ENCODE measurements at regions not wholly inside any gene's neighbourhood (a gene's known extent, or its start where the extent isn't known, plus 50 kb on each side); places are given as distances from the start of the nearest gene placed in this dataset.

DNA sequence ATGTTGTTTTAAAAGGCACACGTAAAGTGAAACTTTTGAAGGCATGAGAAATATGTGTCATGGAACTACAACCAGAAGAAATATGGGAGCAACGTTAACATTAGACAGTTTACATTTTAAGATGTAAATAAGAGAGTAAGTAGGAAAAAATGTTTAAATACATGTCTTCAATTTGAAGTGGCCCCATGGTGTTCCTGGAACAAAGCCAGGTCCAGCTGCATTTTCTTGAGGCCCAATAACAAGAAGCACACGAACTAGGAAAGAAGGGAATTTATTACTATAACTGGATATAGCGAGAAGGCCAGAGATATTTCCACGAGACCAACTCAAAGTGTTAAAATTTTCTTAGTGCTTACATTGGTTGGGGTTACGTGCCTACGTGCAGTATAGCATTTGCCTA is 458.1 kb downstream of the KCTD8 start:
- WGBS, 2 experiments (ENCODE audit: insufficient coverage in 1 of 2, insufficient read length in 1 of 2): 92 to 93% methylated on average over 6 to 7 of the region's 7 CpGs
- Histone ChIP-seq H3K36me3 (ENCODE audit: control insufficient read depth, insufficient read depth, low read length) (no peaks in the 10 kb centered on the region), H3K4me3 (ENCODE audit: low read length) (no peak overlapping the region), H3K27me3 (ENCODE audit: control insufficient read depth, insufficient read depth, low read length, poor library complexity, severe bottlenecking) (no peaks in the 10 kb centered on the region), H3K4me1 (ENCODE audit: control insufficient read depth, insufficient read depth, low read length) (no peaks in the 10 kb centered on the region), H3K27ac (ENCODE audit: low read depth, low read length) (no peak overlapping the region), H3K9me3 (ENCODE audit: control insufficient read depth, low read length) (no peaks in the 10 kb centered on the region), H3K9ac (ENCODE audit: extremely low read depth, low read length, poor library complexity, severe bottlenecking) (no peak overlapping the region)
- no peak for DNase-seq
- TF ChIP-seq, protein P1, sequence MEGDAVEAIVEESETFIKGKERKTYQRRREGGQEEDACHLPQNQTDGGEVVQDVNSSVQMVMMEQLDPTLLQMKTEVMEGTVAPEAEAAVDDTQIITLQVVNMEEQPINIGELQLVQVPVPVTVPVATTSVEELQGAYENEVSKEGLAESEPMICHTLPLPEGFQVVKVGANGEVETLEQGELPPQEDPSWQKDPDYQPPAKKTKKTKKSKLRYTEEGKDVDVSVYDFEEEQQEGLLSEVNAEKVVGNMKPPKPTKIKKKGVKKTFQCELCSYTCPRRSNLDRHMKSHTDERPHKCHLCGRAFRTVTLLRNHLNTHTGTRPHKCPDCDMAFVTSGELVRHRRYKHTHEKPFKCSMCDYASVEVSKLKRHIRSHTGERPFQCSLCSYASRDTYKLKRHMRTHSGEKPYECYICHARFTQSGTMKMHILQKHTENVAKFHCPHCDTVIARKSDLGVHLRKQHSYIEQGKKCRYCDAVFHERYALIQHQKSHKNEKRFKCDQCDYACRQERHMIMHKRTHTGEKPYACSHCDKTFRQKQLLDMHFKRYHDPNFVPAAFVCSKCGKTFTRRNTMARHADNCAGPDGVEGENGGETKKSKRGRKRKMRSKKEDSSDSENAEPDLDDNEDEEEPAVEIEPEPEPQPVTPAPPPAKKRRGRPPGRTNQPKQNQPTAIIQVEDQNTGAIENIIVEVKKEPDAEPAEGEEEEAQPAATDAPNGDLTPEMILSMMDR (conservative IDR thresholded peaks at IDR 0.05): no peak
- Mint-ChIP-seq H3K9me3 (no peaks in the 10 kb centered on the region), H3K27ac (no peak overlapping the region), H3K27me3 (ENCODE audit: insufficient read depth) (no peaks in the 10 kb centered on the region), H3K4me1 (peaks cover 6% of the 10 kb centered on the region), H3K36me3 (ENCODE audit: low read depth) (no peaks in the 10 kb centered on the region), H3K4me3 (no peak overlapping the region)

DNA sequence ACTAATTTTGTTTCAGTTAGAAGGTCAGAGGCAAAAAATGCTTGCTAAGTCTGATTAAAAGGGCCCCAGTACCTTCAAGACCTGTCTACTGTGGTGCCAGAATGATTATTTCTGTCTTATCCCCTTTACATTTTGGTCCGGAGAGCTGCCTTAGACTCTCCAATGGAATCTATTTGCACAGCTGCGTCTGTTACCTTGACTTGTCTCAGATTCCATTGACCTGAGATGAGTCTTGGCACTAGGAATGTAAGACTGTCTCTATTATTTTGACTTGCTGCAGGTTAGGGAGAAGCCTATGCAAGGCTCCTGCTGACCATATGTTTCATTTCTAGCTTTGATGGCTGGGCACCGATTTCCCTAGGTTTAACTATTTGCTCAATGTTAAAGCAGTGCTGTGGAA is 457.6 kb downstream of the KCTD8 start:
- no peak overlapping the region for H3K27ac ChIP-seq (ENCODE audit: low read depth, low read length)
- Mint-ChIP-seq H3K27ac (no peak overlapping the region), H3K36me3 (ENCODE audit: low read depth) (no peaks in the 10 kb centered on the region), H3K4me1 (peaks cover 6% of the 10 kb centered on the region), H3K4me3 (no peak overlapping the region), H3K9me3 (no peaks in the 10 kb centered on the region), H3K27me3 (ENCODE audit: insufficient read depth) (no peaks in the 10 kb centered on the region)
- no peak for DNase-seq
- no peak overlapping the region for H3K4me3 ChIP-seq (ENCODE audit: low read length)
- H3K9me3 ChIP-seq (ENCODE audit: control insufficient read depth, low read length): no peaks in the 10 kb centered on the region
- H3K27me3 ChIP-seq (ENCODE audit: control insufficient read depth, insufficient read depth, low read length, poor library complexity, severe bottlenecking): no peaks in the 10 kb centered on the region
- TF ChIP-seq, protein P1 (conservative IDR thresholded peaks at IDR 0.05): no peak
- H3K36me3 ChIP-seq (ENCODE audit: control insufficient read depth, insufficient read depth, low read length): no peaks in the 10 kb centered on the region
- H3K9ac ChIP-seq (ENCODE audit: extremely low read depth, low read length, poor library complexity, severe bottlenecking): no peak overlapping the region
- H3K4me1 ChIP-seq (ENCODE audit: control insufficient read depth, insufficient read depth, low read length): no peaks in the 10 kb centered on the region
- WGBS, 2 experiments (ENCODE audit: insufficient coverage in 1 of 2, insufficient read length in 1 of 2): 81 to 91% methylated on average over 2 to 3 of the region's 3 CpGs

DNA sequence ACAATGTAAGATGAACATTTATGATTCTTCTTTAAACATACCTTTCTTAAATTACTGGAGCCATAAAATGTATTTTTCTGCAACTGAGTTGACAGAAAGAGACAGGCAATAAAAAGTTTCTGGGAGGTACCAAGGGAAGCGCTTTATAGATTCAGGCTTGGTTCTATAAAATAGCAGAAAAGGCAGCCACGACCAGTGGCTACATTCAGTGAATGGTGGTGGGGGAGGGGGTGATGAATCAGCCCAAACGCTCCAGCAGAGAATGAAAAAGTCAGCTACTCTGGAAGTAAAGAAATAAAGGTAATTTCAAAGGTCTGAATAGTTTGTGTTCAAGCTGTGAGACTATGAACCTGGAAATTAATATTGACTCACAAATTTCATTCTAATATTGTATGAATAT is 456.1 kb downstream of the KCTD8 start:
- Histone ChIP-seq H3K9ac (ENCODE audit: extremely low read depth, low read length, poor library complexity, severe bottlenecking) (no peak overlapping the region), H3K36me3 (ENCODE audit: control insufficient read depth, insufficient read depth, low read length) (no peaks in the 10 kb centered on the region), H3K4me3 (ENCODE audit: low read length) (no peak overlapping the region), H3K27ac (ENCODE audit: low read depth, low read length) (no peak overlapping the region), H3K4me1 (ENCODE audit: control insufficient read depth, insufficient read depth, low read length) (no peaks in the 10 kb centered on the region), H3K27me3 (ENCODE audit: control insufficient read depth, insufficient read depth, low read length, poor library complexity, severe bottlenecking) (no peaks in the 10 kb centered on the region), H3K9me3 (ENCODE audit: control insufficient read depth, low read length) (no peaks in the 10 kb centered on the region)
- 36 to 57% methylated on average over 3 of the region's 3 CpGs for WGBS, 2 experiments (ENCODE audit: insufficient coverage in 1 of 2, insufficient read length in 1 of 2)
- H3K36me3 Mint-ChIP-seq (ENCODE audit: low read depth): no peaks in the 10 kb centered on the region
- no peak overlapping the region for H3K27ac Mint-ChIP-seq
- H3K9me3 Mint-ChIP-seq: no peaks in the 10 kb centered on the region
- no peak overlapping the region for H3K4me3 Mint-ChIP-seq
- no peaks in the 10 kb centered on the region for H3K27me3 Mint-ChIP-seq (ENCODE audit: insufficient read depth)
- peaks cover 6% of the 10 kb centered on the region for H3K4me1 Mint-ChIP-seq
- DNase-seq: no peak
- TF ChIP-seq, protein P1 (conservative IDR thresholded peaks at IDR 0.05): no peak

Measured in endodermal cell (in vitro differentiated cells).